ENCODE measurements at regions not wholly inside any gene's neighbourhood (a gene's known extent, or its start where the extent isn't known, plus 50 kb on each side); places are given as distances from the start of the nearest gene placed in this dataset.

DNA sequence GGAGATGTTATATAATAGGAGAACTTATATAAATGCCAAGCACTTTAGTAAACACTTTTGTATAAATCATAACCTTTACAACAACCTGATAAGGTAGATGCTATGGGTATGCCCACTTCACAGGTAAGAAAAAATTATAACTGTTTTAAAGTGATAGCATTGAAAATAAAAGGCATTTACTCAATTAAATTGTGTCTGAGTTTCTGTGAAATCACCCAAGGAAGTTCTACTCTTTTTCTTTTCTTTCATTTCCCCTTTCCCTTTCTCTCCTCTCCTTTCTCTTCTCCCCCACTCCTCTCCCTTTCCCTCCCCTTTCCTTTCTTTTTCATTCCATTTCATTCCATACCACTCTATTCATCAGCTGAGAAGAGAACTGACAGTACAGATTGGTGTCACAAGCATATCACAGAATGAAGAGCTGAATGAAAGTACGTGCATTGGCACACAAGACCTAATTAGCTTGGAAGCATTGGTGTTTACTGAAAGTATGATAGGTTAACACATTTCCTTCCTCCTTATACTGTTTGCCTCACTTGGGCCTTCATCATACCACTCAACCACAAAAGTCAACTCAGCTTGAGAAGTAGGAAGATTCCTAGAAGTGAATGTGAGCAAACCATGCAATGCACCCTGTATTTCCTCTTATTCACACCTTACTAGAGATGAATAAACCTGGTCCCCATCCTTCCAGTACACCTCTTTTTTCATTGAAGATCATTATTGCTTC lies 117.9 kb upstream of the AGR3 start:
- 88% methylated on average over 1 of the region's 1 CpG for WGBS (ENCODE audit: missing lambda C conversion rate)
- no peak for DNase-seq (ENCODE audit: low read depth in 1 of 2, low spot score in 1 of 2)
- POLR2A ChIA-PET: no interaction called here

DNA sequence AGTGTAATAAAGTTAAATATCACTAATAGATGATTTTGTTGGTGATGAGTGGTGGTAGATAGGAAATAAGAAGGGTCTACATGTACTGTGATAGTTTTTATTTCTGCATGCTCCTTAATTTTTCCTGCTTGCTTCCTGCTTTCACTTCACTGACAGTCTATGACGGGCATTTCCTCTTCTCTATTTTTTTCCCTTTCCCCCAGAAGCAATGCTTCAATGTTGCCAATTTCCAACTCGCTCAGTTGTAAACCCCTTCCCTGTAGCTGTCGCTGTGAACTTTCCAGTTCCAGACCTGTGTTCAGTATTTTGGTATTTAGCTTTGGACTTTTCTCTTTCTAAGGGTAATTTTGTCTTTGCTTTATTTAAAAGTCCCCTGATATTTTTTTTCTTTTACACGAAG lies 123.5 kb upstream of the AGR3 start:
- POLR2A ChIA-PET: no interaction called here
- no peak for FAIRE-seq

More for the DNA sequence above, 117.9 kb upstream of the AGR3 start:
- CTCF ChIA-PET: interaction anchor here (1.2 to 1.7 kb wide), 2 partner anchors 9 to 17 kb away, joined by 5 to 6 read pairs; no protein-coding TSS in a partner anchor
- H3K27ac ChIP-seq: no peak overlapping the region
- TF ChIP-seq CBX2 (IDR thresholded peaks at IDR 0.05; ENCODE audit: borderline replicate concordance, low read depth): no peak
- no peak for TF ChIP-seq JUNB (IDR thresholded peaks at IDR 0.05)
- no peak for TF ChIP-seq HOXB13 (CRISPR knock-in tag; IDR thresholded peaks at IDR 0.05; ENCODE audit: low read depth)
- no peak for TF ChIP-seq RFX5 (IDR thresholded peaks at IDR 0.05)
- TF ChIP-seq RNF2 (IDR thresholded peaks at IDR 0.05; ENCODE audit: borderline replicate concordance, low read depth): no peak
- no peak for TF ChIP-seq NPAS2 (CRISPR knock-in tag; IDR thresholded peaks at IDR 0.05; ENCODE audit: borderline replicate concordance)
- no peak for TF ChIP-seq RAD21 (conservative IDR thresholded peaks at IDR 0.05 in 1 of 2, IDR thresholded peaks at IDR 0.05 in 1 of 2)
- no peak for TF ChIP-seq CHD2 (IDR thresholded peaks at IDR 0.05; ENCODE audit: low read length, partially characterized antibody)
- no peak for TF ChIP-seq NFE2L2 (conservative IDR thresholded peaks at IDR 0.05; ENCODE audit: low read length)
- TF ChIP-seq, protein P1, sequence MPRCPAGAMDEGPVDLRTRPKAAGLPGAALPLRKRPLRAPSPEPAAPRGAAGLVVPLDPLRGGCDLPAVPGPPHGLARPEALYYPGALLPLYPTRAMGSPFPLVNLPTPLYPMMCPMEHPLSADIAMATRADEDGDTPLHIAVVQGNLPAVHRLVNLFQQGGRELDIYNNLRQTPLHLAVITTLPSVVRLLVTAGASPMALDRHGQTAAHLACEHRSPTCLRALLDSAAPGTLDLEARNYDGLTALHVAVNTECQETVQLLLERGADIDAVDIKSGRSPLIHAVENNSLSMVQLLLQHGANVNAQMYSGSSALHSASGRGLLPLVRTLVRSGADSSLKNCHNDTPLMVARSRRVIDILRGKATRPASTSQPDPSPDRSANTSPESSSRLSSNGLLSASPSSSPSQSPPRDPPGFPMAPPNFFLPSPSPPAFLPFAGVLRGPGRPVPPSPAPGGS (IDR thresholded peaks at IDR 0.05): no peak
- no peak for TF ChIP-seq HDAC2 (IDR thresholded peaks at IDR 0.05)
- TF ChIP-seq KDM1A (IDR thresholded peaks at IDR 0.05; ENCODE audit: low read depth): no peak
- TF ChIP-seq GATA3 (IDR thresholded peaks at IDR 0.05; ENCODE audit: borderline replicate concordance): no peak
- no peak for TF ChIP-seq HOXB5 (CRISPR knock-in tag; IDR thresholded peaks at IDR 0.05)
- TF ChIP-seq, protein P2, sequence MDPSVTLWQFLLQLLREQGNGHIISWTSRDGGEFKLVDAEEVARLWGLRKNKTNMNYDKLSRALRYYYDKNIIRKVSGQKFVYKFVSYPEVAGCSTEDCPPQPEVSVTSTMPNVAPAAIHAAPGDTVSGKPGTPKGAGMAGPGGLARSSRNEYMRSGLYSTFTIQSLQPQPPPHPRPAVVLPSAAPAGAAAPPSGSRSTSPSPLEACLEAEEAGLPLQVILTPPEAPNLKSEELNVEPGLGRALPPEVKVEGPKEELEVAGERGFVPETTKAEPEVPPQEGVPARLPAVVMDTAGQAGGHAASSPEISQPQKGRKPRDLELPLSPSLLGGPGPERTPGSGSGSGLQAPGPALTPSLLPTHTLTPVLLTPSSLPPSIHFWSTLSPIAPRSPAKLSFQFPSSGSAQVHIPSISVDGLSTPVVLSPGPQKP (IDR thresholded peaks at IDR 0.05; ENCODE audit: low read depth, low read length): no peak
- no peak for TF ChIP-seq FOSB (CRISPR knock-in tag; IDR thresholded peaks at IDR 0.05)
- TF ChIP-seq CEBPB (IDR thresholded peaks at IDR 0.05): no peak
- TF ChIP-seq CHD4 (IDR thresholded peaks at IDR 0.05; ENCODE audit: borderline replicate concordance): no peak
- no peak for TF ChIP-seq TFCP2L1 (CRISPR knock-in tag; IDR thresholded peaks at IDR 0.05)
- H3K4me2 ChIP-seq: no peak overlapping the region
- H3K4me3 ChIP-seq: no peak overlapping the region
- peaks cover 9% of the 10 kb centered on the region; the same call in 2 of the 3 replicates for H3K9me3 ChIP-seq
- no peak for ATAC-seq
- no peaks in the 10 kb centered on the region for H3K4me1 ChIP-seq
- FAIRE-seq: no peak

More for the DNA sequence above, 123.5 kb upstream of the AGR3 start:
- Histone ChIP-seq H3K4me3 (no peak overlapping the region), H3K4me2 (no peak overlapping the region), H3K4me1 (peaks cover 3% of the 10 kb centered on the region; the same call in 1 of the 3 replicates), H3K27ac (no peak overlapping the region), H3K9me3 (no peaks in the 10 kb centered on the region)
- CTCF ChIA-PET: no interaction called here
- no peak for ATAC-seq
- TF ChIP-seq HEYL (CRISPR knock-in tag; IDR thresholded peaks at IDR 0.05) (no peak), ESRRA (IDR thresholded peaks at IDR 0.05; ENCODE audit: borderline replicate concordance, low read length) (no peak), BHLHE40 (IDR thresholded peaks at IDR 0.05; ENCODE audit: low read depth, low read length) (no peak), TP53 (CRISPR knock-in tag; IDR thresholded peaks at IDR 0.05) (no peak), HOXB13 (CRISPR knock-in tag; IDR thresholded peaks at IDR 0.05; ENCODE audit: low read depth) (no peak), CBX8 (IDR thresholded peaks at IDR 0.05) (no peak), EHF (CRISPR knock-in tag; IDR thresholded peaks at IDR 0.05) (no peak), NR3C1 (IDR thresholded peaks at IDR 0.05) (no peak)
- TF ChIP-seq, protein P1 (IDR thresholded peaks at IDR 0.05): no peak
- TF ChIP-seq, protein P3, sequence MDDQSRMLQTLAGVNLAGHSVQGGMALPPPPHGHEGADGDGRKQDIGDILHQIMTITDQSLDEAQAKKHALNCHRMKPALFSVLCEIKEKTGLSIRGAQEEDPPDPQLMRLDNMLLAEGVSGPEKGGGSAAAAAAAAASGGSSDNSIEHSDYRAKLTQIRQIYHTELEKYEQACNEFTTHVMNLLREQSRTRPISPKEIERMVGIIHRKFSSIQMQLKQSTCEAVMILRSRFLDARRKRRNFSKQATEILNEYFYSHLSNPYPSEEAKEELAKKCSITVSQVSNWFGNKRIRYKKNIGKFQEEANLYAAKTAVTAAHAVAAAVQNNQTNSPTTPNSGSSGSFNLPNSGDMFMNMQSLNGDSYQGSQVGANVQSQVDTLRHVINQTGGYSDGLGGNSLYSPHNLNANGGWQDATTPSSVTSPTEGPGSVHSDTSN (IDR thresholded peaks at IDR 0.05): no peak
- DNase-seq (ENCODE audit: low read depth in 1 of 2, low spot score in 1 of 2): no peak
- WGBS (ENCODE audit: missing lambda C conversion rate): 67% methylated on average over 4 of the region's 4 CpGs
